HUES64 (cell line): ENCODE measurements at regions not wholly inside any gene's neighbourhood (a gene's known extent, or its start where the extent isn't known, plus 50 kb on each side); places are given as distances from the start of the nearest gene placed in this dataset.

Experiments used
- H3K27ac ChIP-seq: 2 replicates; pipeline ENCODE4 v1.7.0; 2013; ENCODE audit warnings: low read depth, low read length, inconsistent platforms
- H3K27me3 ChIP-seq: 2 replicates; pipeline ENCODE4 v1.6.1; 2013; ENCODE audit warnings: mild to moderate bottlenecking, low read length; ENCODE audit not compliant: insufficient read depth
- H3K36me3 ChIP-seq: 2 replicates; pipeline ENCODE4 v1.6.1; 2013; ENCODE audit warnings: mild to moderate bottlenecking, low read length; ENCODE audit not compliant: insufficient read depth
- H3K4me1 ChIP-seq: 2 replicates; pipeline ENCODE4 v1.6.1; 2013; ENCODE audit warnings: mild to moderate bottlenecking, low read length, moderate library complexity; ENCODE audit not compliant: insufficient read depth
- H3K4me3 ChIP-seq: 2 replicates; pipeline ENCODE4 v1.5.1; 2013; ENCODE audit warnings: mild to moderate bottlenecking, low read length, moderate library complexity
- H3K9ac ChIP-seq: 2 replicates; pipeline ENCODE4 v1.6.1; 2013; ENCODE audit warnings: mild to moderate bottlenecking, low read depth, low read length
- H3K9me3 ChIP-seq: 2 replicates; pipeline ENCODE4 v1.6.1; 2013; ENCODE audit warnings: low read depth, low read length; ENCODE audit not compliant: insufficient read depth
- WGBS: fragments of 150-250, 120-280 bp; methylation state at CpG from one replicate; pipeline ENCODE4 v1.1.7; 2013; ENCODE audit warnings: missing lambda C conversion rate; 5-methylcytosine and 5-hydroxymethylcytosine counted together

DNA sequence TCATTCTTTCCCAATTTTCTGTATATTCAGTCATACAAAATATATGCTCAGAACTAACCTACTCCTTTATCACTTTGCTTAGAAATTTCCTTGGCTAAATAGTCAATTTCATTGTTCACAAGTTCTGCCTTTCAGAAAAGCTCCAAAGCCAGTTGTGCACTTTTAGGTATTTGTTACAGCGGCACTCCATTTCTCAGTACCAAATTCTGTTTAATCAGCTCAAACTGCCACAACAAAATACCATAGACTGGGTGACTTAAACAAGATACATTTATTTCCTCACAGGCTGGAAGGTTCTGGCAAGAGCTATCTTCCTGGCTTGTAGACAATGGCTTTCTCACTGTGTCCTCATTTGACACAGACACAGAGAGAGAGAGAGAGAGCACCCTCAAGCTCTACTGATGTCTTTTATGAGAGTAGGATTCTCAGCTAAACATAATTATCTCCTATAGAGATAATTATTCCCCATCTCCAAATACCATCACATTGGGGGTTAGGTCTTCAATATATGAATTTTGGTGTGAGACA, 188.8 kb upstream of the FSTL5 start:
- H3K9me3 ChIP-seq = no peaks in the 10 kb centered on the region
- H3K4me3 ChIP-seq = no peak overlapping the region
- H3K36me3 ChIP-seq = no peaks in the 10 kb centered on the region
- H3K9ac ChIP-seq = no peak overlapping the region
- H3K27ac ChIP-seq = no peak overlapping the region
- no peaks in the 10 kb centered on the region for H3K27me3 ChIP-seq
- WGBS = 95% methylated on average over 1 of the region's 1 CpG
- H3K4me1 ChIP-seq = no peaks in the 10 kb centered on the region

DNA sequence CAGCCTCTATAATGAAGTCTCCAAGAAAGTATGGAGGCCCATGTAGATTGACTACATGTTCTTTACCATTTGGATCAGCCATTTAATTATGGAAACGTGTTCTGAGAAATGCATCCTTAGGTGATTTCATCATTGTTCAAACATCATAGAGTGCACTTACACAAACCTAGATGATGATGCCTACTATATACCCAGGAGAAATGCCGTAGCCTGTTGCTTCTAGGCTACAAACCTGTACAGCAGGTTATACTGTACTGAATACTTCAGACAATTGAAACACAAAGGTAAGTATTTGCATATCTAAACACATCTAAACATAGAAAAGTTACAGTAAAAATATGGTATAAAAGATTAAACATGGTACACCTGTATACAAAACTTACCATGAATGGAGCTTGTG, 186.5 kb upstream of the FSTL5 start:
- H3K36me3 ChIP-seq = no peaks in the 10 kb centered on the region
- no peaks in the 10 kb centered on the region for H3K27me3 ChIP-seq
- H3K9me3 ChIP-seq = no peaks in the 10 kb centered on the region
- no peak overlapping the region for H3K9ac ChIP-seq
- no peak overlapping the region for H3K4me3 ChIP-seq
- WGBS = 47% methylated on average over 2 of the region's 2 CpGs
- no peaks in the 10 kb centered on the region for H3K4me1 ChIP-seq
- H3K27ac ChIP-seq = no peak overlapping the region

GRCh38 chr4:162349395-162349794, 185.6 kb upstream of the FSTL5 start:
- Histone ChIP-seq H3K27ac (no peak overlapping the region), H3K9ac (no peak overlapping the region), H3K4me3 (no peak overlapping the region)

GRCh38 chr4:162347842-162348213, 184.0 kb upstream of the FSTL5 start:
- H3K4me1 ChIP-seq = no peaks in the 10 kb centered on the region
- H3K27me3 ChIP-seq = no peaks in the 10 kb centered on the region
- no peaks in the 10 kb centered on the region; the same call in 1 of the 2 replicates for H3K9me3 ChIP-seq
- H3K4me3 ChIP-seq = no peak overlapping the region
- no peak overlapping the region for H3K27ac ChIP-seq
- H3K9ac ChIP-seq = no peak overlapping the region
- WGBS = 82% methylated on average over 3 of the region's 3 CpGs
- H3K36me3 ChIP-seq = no peaks in the 10 kb centered on the region

More at GRCh38 chr4:162349395-162349794, 185.6 kb upstream of the FSTL5 start:
- Histone ChIP-seq H3K9me3 (no peaks in the 10 kb centered on the region), H3K27me3 (no peaks in the 10 kb centered on the region), H3K36me3 (no peaks in the 10 kb centered on the region), H3K4me1 (no peaks in the 10 kb centered on the region)
- 100% methylated on average over 2 of the region's 2 CpGs for WGBS

- Histone ChIP-seq H3K27me3 (no peaks in the 10 kb centered on the region), H3K4me1 (no peaks in the 10 kb centered on the region), H3K36me3 (no peaks in the 10 kb centered on the region), H3K9me3 (no peaks in the 10 kb centered on the region; the same call in 1 of the 2 replicates), H3K9ac (no peak overlapping the region), H3K4me3 (no peak overlapping the region), H3K27ac (no peak overlapping the region)
- WGBS = 80% methylated on average over 1 of the region's 2 CpGs
Measured at GRCh38 chr4:162347156-162347841, 183.5 kb upstream of the FSTL5 start.

GRCh38 chr4:162343967-162344366, 180.2 kb upstream of the FSTL5 start:
- H3K4me1 ChIP-seq = no peaks in the 10 kb centered on the region
- no peak overlapping the region for H3K9ac ChIP-seq
- H3K36me3 ChIP-seq = no peaks in the 10 kb centered on the region
- H3K27me3 ChIP-seq = no peaks in the 10 kb centered on the region
- WGBS = no CpG with 5 or more reads among the region's 1 CpG
- H3K9me3 ChIP-seq = no peaks in the 10 kb centered on the region; the same call in 1 of the 2 replicates
- no peak overlapping the region for H3K4me3 ChIP-seq
- H3K27ac ChIP-seq = no peak overlapping the region

GRCh38 chr4:162341533-162341932, 177.7 kb upstream of the FSTL5 start:
- no peak overlapping the region for H3K4me3 ChIP-seq
- H3K27ac ChIP-seq = no peak overlapping the region
- no peaks in the 10 kb centered on the region for H3K36me3 ChIP-seq
- no peak overlapping the region for H3K9ac ChIP-seq
- 0% methylated on average over 1 of the region's 2 CpGs for WGBS
- H3K4me1 ChIP-seq = no peaks in the 10 kb centered on the region
- no peaks in the 10 kb centered on the region; the same call in 1 of the 2 replicates for H3K9me3 ChIP-seq
- H3K27me3 ChIP-seq = no peaks in the 10 kb centered on the region

GRCh38 chr4:162323919-162324318, 160.1 kb upstream of the FSTL5 start:
- Histone ChIP-seq H3K36me3 (no peaks in the 10 kb centered on the region), H3K4me3 (no peak overlapping the region), H3K9ac (no peak overlapping the region), H3K9me3 (no peaks in the 10 kb centered on the region), H3K27ac (no peak overlapping the region), H3K27me3 (no peaks in the 10 kb centered on the region), H3K4me1 (0 out of 2 replicates have a peak, but pooled peaks cover 4% of the 10 kb centered on the region)
- 98% methylated on average over 3 of the region's 3 CpGs for WGBS

DNA sequence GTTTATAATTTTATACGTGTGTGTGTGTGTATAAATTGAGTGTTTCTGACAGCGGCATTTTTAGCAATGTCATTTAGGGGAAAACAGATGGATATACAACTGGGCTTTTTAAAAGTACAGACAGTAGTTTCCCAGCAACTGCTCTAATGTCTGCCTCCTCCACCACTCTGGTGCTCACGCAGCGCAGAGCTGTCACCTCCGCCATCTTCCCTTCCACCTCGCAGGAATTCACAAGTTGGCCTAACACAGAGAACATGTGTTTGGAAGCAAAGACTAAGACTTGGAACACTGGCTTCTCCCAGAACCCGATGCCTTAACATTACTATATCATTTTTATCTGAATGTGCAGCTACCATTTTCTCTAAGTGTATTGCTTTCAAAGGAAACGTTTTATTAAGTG, 158.3 kb upstream of the FSTL5 start:
- Histone ChIP-seq H3K4me1 (0 out of 2 replicates have a peak, but pooled peaks cover 4% of the 10 kb centered on the region), H3K27ac (no peak overlapping the region), H3K9me3 (no peaks in the 10 kb centered on the region), H3K36me3 (no peaks in the 10 kb centered on the region), H3K4me3 (no peak overlapping the region), H3K27me3 (no peaks in the 10 kb centered on the region), H3K9ac (no peak overlapping the region)
- WGBS = 93% methylated on average over 7 of the region's 8 CpGs

DNA sequence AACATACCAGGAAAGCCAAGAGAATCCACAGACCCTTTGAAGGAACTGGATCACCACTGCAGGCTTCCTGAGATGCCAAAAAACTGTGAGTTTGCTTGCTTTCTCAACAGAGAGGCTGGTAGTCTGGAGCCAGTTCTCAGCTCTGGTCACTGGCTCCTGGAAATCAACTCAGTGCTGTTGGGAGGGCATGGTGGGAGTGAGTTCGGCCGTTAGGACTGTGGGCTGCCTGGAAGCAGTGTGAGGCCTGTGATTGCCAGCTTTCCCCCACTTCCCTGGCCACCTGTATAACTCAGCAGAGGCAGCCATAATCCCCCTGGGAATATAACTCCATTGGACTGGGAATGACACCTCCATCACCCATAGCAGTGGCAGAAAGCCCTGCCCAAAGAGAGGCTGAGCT, 122.0 kb upstream of the FSTL5 start:
- H3K27me3 ChIP-seq = no peaks in the 10 kb centered on the region
- no peaks in the 10 kb centered on the region for H3K36me3 ChIP-seq
- no peak overlapping the region for H3K9ac ChIP-seq
- H3K4me3 ChIP-seq = no peak overlapping the region
- H3K4me1 ChIP-seq = no peaks in the 10 kb centered on the region
- whole genome bisulfite sequencing = 81% methylated on average over 2 of the region's 2 CpGs
- H3K9me3 ChIP-seq = no peaks in the 10 kb centered on the region
- H3K27ac ChIP-seq = no peak overlapping the region

DNA sequence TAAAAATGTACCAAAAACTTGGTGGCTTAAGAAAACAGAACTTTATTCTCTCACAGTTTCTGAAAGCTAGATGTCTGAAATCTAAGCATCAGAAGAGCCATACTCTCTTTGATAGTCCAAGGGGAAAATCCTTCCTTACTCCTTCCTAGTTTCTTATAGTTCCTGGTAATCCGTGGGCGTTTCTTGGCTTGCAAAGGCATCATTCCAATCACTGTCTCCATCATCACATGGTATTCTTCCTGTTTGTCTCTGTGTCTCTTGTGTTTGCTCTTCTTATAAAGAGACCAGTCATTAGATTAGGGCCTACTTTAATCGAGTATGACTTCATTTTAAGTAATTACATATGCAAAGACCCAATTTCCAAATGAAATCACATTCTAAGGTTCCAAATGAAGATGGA, 118.9 kb upstream of the FSTL5 start:
- Histone ChIP-seq H3K9ac (no peak overlapping the region), H3K9me3 (no peaks in the 10 kb centered on the region), H3K27me3 (no peaks in the 10 kb centered on the region), H3K4me1 (no peaks in the 10 kb centered on the region), H3K4me3 (no peak overlapping the region), H3K27ac (no peak overlapping the region), H3K36me3 (no peaks in the 10 kb centered on the region)
- WGBS = 98% methylated on average over 2 of the region's 3 CpGs
